MM.1S (cell line): ENCODE measurements at regions not wholly inside any gene's neighbourhood (a gene's known extent, or its start where the extent isn't known, plus 50 kb on each side); places are given as distances from the start of the nearest gene placed in this dataset.
"Not testable (repeated sequence)": the region's sequence is repeated elsewhere in the genome, so short reads cannot be mapped to it uniquely, and the experiment has no call there.

Source experiments
- CTCF ChIP-seq: fragments of 300-600 bp; sonication (generic); IDR thresholded peaks from 2 replicates; pipeline ENCODE4 v1.5.1; 2016; ENCODE audit warnings: antibody characterized with exemption, low read length, mixed read lengths
- EZH2 ChIP-seq: fragments of 300-600 bp; sonication (generic); optimal IDR thresholded peaks from 2 replicates; pipeline ENCODE3; 2017; ENCODE audit warnings: low read depth, mild to moderate bottlenecking, antibody characterized with exemption, low read length, mixed read lengths
- EZH2phosphoT487 ChIP-seq: fragments of 300-600 bp; sonication (generic); IDR thresholded peaks from 2 replicates; pipeline ENCODE4 v1.6.1; 2018; ENCODE audit warnings: antibody characterized with exemption, low read length

- not testable (repeated sequence) for TF ChIP-seq CTCF, EZH2, EZH2phosphoT487
Measured at GRCh38 chr20:47844568-47844906, 59.3 kb upstream of the SULF2 start.
